Keratinocyte (primary cell): ENCODE measurements at regions not wholly inside any gene's neighbourhood (a gene's known extent, or its start where the extent isn't known, plus 50 kb on each side); places are given as distances from the start of the nearest gene placed in this dataset.
"Not testable (repeated sequence)": the region's sequence is repeated elsewhere in the genome, so short reads cannot be mapped to it uniquely, and the experiment has no call there.

ENCODE experiments used
- DNase-seq: peaks from one replicate; pipeline ENCODE4 v3.0.0-alpha.2; 2011; ENCODE audit warnings: low read depth, missing footprints, low spot score
- FAIRE-seq: peaks from 2 replicates; lab custom pipeline; 2011; peaks lifted over from hg19 to GRCh38; lab: Jason Lieb, UNC
- H2AFZ ChIP-seq: 2 replicates; pipeline ENCODE4 v1.6.0; 2012; ENCODE audit warnings: low read length, control low read depth, inconsistent platforms; ENCODE audit not compliant: control insufficient read depth
- H3K27ac ChIP-seq: 2 replicates; pipeline ENCODE4 v1.5.1; 2011; ENCODE audit warnings: low read length; ENCODE audit not compliant: control insufficient read depth, insufficient read depth
- H3K27me3 ChIP-seq: 3 replicates; pipeline ENCODE4 v1.6.0; 2011; ENCODE audit warnings: low read length; ENCODE audit not compliant: control insufficient read depth, insufficient read depth; ENCODE audit errors: extremely low read depth
- H3K36me3 ChIP-seq, 2 experiments: 2 replicates in 1 of 2; 3 replicates in 1 of 2; pipeline ENCODE4 v1.5.1; 2011; ENCODE audit warnings: low read length in 2 of 2, mild to moderate bottlenecking in 1 of 2; ENCODE audit not compliant: control insufficient read depth in 2 of 2, insufficient read depth in 2 of 2; ENCODE audit errors: extremely low read depth in 1 of 2
- H3K4me1 ChIP-seq: 3 replicates; pipeline ENCODE4 v1.5.1; 2011; ENCODE audit warnings: low read length; ENCODE audit not compliant: control insufficient read depth, insufficient read depth; ENCODE audit errors: extremely low read depth
- H3K4me2 ChIP-seq: 3 replicates; pipeline ENCODE4 v1.6.0; 2011; ENCODE audit warnings: low read depth, low read length; ENCODE audit not compliant: control insufficient read depth, insufficient read depth; ENCODE audit errors: extremely low read depth
- H3K4me3 ChIP-seq, 3 experiments: fragments of 200-600 bp in 1 of 3; sonication (generic) in 1 of 3; 2 replicates in 2 of 3; 3 replicates in 1 of 3; pipeline ENCODE4 v1.5.1; 2011 to 2016; ENCODE audit warnings: low read length in 3 of 3, mild to moderate bottlenecking in 3 of 3, control low read depth in 2 of 3, inconsistent platforms in 1 of 3, low read depth in 1 of 3, mixed read lengths in 1 of 3, mixed run types in 1 of 3, moderate library complexity in 1 of 3; ENCODE audit not compliant: control insufficient read depth in 2 of 3, insufficient read depth in 2 of 3; ENCODE audit errors: extremely low read depth in 1 of 3
- H3K79me2 ChIP-seq: 2 replicates; pipeline ENCODE4 v1.6.0; 2012; ENCODE audit warnings: low read length; ENCODE audit not compliant: control insufficient read depth, insufficient read depth
- H3K9ac ChIP-seq: 3 replicates; pipeline ENCODE4 v1.6.0; 2011; ENCODE audit warnings: low read length; ENCODE audit not compliant: control insufficient read depth, insufficient read depth; ENCODE audit errors: extremely low read depth
- H3K9me1 ChIP-seq: 3 replicates; pipeline ENCODE4 v1.6.0; 2011; ENCODE audit warnings: low read length; ENCODE audit not compliant: control insufficient read depth, insufficient read depth; ENCODE audit errors: extremely low read depth
- H3K9me3 ChIP-seq: 2 replicates; pipeline ENCODE4 v1.5.1; 2012; ENCODE audit warnings: low read depth, low read length; ENCODE audit not compliant: control insufficient read depth
- H4K20me1 ChIP-seq: 3 replicates; pipeline ENCODE4 v1.6.0; 2011; ENCODE audit warnings: low read length; ENCODE audit not compliant: control insufficient read depth, insufficient read depth; ENCODE audit errors: extremely low read depth
- CTCF ChIP-seq, 3 experiments: IDR thresholded peaks in 1 of 3; conservative IDR thresholded peaks in 1 of 3; optimal IDR thresholded peaks in 1 of 3; 2 replicates in 2 of 3; 3 replicates in 1 of 3; pipeline versions ENCODE3 to v1.5.1; 2011; ENCODE audit warnings: low read length in 3 of 3, mild to moderate bottlenecking in 3 of 3, moderate library complexity in 2 of 3, control low read depth in 1 of 3, inconsistent platforms in 1 of 3; ENCODE audit not compliant: insufficient read depth in 2 of 3; ENCODE audit errors: extremely low read depth in 1 of 3
- EZH2 ChIP-seq: IDR thresholded peaks from one replicate; pipeline ENCODE4 v1.6.1; 2012; ENCODE audit warnings: inconsistent platforms, mild to moderate bottlenecking, low read length, moderate library complexity
- dilution Hi-C: fragments of 300-500 bp; cut with MboI; formaldehyde crosslinking; loops from one replicate; pipeline ENCODE4 v1.7.0; 2020; ENCODE audit warnings: low sequenced_read_pairs; ENCODE audit not compliant: extremely low pct_ligation_motif_present

GRCh38 chr6:6952484-6952883, 155.3 kb upstream of the RREB1 start:
- FAIRE-seq (no peak), DNase-seq (no peak)
- TF ChIP-seq EZH2: no peak
- no peak for TF ChIP-seq CTCF (optimal IDR thresholded peaks at IDR 0.05 in 1 of 3, IDR thresholded peaks at IDR 0.05 in 1 of 3, conservative IDR thresholded peaks at IDR 0.05 in 1 of 3; ENCODE audit: extremely low read depth in 1 of 3, insufficient read depth in 2 of 3, low read length in 3 of 3)
- Histone ChIP-seq H3K27me3 (no peaks in the 10 kb centered on the region), H3K4me1 (no peaks in the 10 kb centered on the region), H3K9me3 (peaks cover 6% of the 10 kb centered on the region), H3K9ac (no peak overlapping the region), H3K4me2 (no peak overlapping the region), H3K27ac (no peak overlapping the region), H3K9me1 (no peaks in the 10 kb centered on the region), H3K79me2 (no peaks in the 10 kb centered on the region), H4K20me1 (no peaks in the 10 kb centered on the region), H3K36me3 (no peaks in the 10 kb centered on the region), H3K4me3 (no peak overlapping the region), H2AFZ (no peak overlapping the region)
- dilution Hi-C loops: no loop called here

GRCh38 chr6:6952927-6953326, 154.8 kb upstream of the RREB1 start:
- dilution Hi-C loops: not testable (repeated sequence)

GRCh38 chr6:6960571-6961251, 147.1 kb upstream of the RREB1 start:
- no peak overlapping the region for H3K27ac ChIP-seq

More at GRCh38 chr6:6952927-6953326, 154.8 kb upstream of the RREB1 start:
- not testable (repeated sequence) for H3K27ac ChIP-seq, H3K79me2 ChIP-seq, H3K27me3 ChIP-seq, H3K36me3 ChIP-seq, H3K4me3 ChIP-seq, H3K9ac ChIP-seq, FAIRE-seq, H3K9me1 ChIP-seq, H3K4me2 ChIP-seq, H4K20me1 ChIP-seq, H2AFZ ChIP-seq, H3K4me1 ChIP-seq, DNase-seq, H3K9me3 ChIP-seq

More at GRCh38 chr6:6960571-6961251, 147.1 kb upstream of the RREB1 start:
- Histone ChIP-seq H3K4me2 (no peak overlapping the region), H3K9me3 (no peaks in the 10 kb centered on the region), H3K4me3 (no peak overlapping the region), H2AFZ (no peak overlapping the region), H4K20me1 (no peaks in the 10 kb centered on the region), H3K79me2 (no peaks in the 10 kb centered on the region), H3K9me1 (no peaks in the 10 kb centered on the region), H3K9ac (no peak overlapping the region), H3K4me1 (peaks cover 4% of the 10 kb centered on the region), H3K27me3 (no peaks in the 10 kb centered on the region), H3K36me3 (no peaks in the 10 kb centered on the region)
- DNase-seq (no peak), FAIRE-seq (no peak)
- TF ChIP-seq EZH2 (no peak), CTCF (optimal IDR thresholded peaks at IDR 0.05 in 1 of 3, IDR thresholded peaks at IDR 0.05 in 1 of 3, conservative IDR thresholded peaks at IDR 0.05 in 1 of 3; ENCODE audit: extremely low read depth in 1 of 3, insufficient read depth in 2 of 3, low read length in 3 of 3) (no peak)
- dilution Hi-C loops: no loop called here
